CMK (cell line): ENCODE measurements at regions not wholly inside any gene's neighbourhood (a gene's known extent, or its start where the extent isn't known, plus 50 kb on each side); places are given as distances from the start of the nearest gene placed in this dataset.

ENCODE experiments used
- DNase-seq: peaks from one replicate; pipeline ENCODE4 v3.0.0-alpha.2; 2010; ENCODE audit warnings: low read depth

DNA sequence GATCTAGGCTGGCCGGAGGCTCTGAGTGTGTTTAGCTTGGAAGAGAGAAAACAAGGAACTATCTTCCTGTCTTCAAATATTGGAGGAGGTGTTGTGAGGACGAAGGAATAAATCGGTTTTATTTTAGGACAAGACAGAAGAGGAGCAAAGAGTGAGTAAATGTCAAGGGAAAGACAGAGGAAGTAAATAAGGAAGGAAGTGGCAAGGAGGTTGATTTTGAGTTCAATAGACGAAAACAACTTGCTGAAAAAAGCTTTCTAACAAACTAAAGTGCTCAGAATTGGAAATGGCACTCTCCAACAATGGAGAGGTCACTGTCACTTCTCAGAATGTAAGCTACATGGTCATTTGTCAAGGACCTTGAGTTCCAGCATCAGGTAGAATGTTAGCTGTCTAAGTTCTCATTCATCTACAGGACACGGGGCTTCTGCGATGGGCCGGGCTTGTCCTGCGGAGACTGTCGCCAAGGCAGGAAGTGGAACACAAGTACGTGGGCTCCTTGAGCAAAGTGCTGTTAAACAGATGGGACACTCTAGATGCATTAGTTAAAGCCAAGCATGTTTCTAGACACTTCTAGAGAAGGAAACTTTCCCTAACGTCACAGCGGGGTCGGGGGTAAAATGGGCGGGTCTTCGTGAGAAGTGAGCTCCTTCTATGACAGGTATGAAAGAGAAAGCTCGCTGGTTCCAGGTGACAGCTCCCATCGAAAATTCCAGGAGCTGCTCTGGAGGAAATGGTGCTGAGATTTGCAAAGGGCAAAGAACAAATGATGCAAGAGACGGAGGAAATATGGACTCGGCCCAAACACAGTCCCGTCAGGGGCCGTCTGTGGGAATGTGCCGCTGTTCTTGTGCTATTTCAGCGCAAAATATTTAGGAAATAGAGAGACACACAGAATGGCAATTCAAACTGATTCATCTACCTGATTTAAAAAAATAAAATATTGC is 103.9 kb upstream of the UBL3 start:
- DNase-seq = no peak

- DNase-seq = no peak
Measured at GRCh38 chr13:29953542-29953941, 103.1 kb upstream of the UBL3 start.

DNA sequence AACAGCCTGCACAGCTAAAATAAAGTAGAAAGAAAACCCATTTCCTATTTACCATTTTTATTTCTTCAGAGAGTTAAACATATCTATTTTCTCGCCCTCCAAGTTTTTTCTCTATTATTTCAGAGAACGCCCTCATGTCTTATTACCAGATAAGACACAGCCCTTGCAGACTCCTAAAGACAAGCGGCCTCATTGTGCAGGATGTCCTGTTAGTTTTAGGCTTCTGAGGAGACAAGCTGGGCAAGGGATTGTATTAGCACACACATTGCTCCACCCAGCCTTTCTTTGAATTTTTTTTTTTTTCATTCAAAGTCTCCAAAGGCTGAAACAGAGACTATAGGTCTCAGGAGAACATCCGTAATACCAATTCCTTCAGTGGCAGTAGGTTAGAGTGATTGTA is 101.8 kb upstream of the UBL3 start:
- no peak for DNase-seq

GRCh38 chr13:29948791-29949190 is 98.4 kb upstream of the UBL3 start:
- no peak for DNase-seq

DNA sequence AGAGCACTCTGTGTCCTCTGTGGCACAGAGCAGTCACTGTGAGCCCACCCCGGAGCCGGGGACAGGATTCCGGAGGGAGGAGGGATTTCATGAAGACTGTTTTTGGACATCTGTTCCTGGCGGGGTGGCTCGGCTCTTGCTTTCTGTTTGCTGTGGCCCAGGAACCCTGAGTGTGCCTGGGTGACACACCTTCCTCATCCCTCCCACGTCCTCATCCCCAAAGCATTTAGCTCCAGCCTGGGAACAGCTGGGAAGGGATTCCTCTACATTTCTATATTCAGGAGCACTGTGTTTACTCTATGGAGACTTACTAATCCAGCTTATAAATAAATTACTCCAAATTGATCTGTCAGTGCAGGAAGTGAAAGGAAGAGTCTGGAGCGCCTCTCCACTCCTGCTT is 97.8 kb upstream of the UBL3 start:
- DNase-seq = no peak

GRCh38 chr13:29947839-29948238 is 97.4 kb upstream of the UBL3 start:
- no peak for DNase-seq

DNA sequence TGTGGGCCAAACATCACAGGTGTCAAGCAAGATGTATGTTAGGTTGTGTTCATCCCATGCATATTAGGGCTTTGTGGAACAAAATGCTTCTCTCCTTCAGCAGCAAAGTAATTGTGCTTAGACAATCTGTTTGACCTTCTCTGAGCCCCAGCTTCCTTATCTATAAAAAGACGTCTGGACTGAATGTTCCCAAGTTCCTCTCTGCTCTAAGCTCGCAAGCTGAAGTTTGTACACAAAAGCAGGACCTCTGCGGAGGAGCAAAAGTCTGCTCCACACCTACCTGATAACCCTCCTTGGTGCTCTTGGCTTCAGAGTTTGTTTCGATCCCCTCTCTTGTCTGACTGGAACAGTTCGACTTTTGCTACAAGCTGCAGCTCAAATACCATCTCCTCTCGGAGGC is 95.7 kb upstream of the UBL3 start:
- no peak for DNase-seq

DNA sequence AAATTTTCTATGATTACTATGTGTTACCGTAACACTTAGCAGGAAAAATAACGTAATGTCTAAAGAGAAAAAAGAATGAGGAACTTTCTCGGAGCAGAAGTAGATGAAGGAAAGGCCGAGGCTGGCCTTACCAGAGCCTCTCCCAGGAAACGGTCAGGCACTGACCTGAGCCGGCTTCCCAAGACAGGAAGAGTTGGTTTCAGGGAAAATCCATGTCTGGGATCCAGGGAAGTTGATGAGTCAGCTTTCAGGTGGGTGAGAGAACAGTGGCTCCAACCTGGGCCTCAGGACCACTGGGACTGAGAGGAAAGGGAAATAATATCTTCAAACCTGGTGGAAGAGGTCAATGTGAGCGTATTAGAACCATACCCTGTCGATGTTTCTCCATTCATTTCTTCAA is 93.3 kb upstream of the UBL3 start:
- no peak for DNase-seq

DNA sequence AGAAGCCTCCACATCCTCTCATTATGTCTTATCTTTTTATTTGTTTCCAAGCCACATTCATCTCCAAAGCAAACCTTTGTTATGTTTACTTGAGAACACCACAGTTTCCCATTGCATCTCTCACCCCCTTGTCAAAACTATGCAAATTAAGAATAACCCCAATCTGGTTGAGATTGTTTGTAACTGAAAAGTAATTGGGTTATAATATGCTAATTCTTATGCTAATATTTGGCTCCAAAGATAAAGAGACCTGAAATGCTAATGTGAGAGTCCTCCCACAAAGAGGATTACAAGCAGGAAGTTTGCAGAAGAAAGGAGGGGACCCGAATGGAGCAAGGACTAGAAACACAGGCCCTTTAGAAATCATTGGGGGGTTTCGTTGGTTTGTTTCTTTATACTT is 92.9 kb upstream of the UBL3 start:
- DNase-seq = no peak

DNA sequence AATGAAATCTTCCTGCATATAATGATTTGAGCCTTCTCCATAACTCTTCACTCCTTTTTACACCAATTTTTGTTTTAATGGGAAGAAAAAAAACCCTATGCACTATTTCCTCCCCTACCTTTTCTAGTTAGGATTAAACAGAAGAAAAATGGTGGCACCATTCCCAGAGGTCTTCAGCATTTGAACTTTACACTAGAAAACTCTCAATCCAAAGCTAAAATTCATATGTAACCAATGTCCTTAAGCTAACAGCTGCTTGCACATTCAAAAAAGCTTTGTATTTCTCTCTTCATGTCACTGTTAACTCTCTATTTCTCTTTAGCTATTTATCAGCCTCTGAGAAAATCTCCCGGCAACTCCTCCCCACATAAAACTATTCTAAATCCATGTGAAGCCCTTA is 90.3 kb upstream of the UBL3 start:
- DNase-seq = no peak

GRCh38 chr13:29939158-29939557 is 88.7 kb upstream of the UBL3 start:
- DNase-seq = no peak

- DNase-seq = no peak
Measured at GRCh38 chr13:29937841-29938240, 87.4 kb upstream of the UBL3 start.

GRCh38 chr13:29937379-29937778 is 87.0 kb upstream of the UBL3 start:
- no peak for DNase-seq

- DNase-seq = no peak
Measured at GRCh38 chr13:29936956-29937355, 86.5 kb upstream of the UBL3 start.

DNA sequence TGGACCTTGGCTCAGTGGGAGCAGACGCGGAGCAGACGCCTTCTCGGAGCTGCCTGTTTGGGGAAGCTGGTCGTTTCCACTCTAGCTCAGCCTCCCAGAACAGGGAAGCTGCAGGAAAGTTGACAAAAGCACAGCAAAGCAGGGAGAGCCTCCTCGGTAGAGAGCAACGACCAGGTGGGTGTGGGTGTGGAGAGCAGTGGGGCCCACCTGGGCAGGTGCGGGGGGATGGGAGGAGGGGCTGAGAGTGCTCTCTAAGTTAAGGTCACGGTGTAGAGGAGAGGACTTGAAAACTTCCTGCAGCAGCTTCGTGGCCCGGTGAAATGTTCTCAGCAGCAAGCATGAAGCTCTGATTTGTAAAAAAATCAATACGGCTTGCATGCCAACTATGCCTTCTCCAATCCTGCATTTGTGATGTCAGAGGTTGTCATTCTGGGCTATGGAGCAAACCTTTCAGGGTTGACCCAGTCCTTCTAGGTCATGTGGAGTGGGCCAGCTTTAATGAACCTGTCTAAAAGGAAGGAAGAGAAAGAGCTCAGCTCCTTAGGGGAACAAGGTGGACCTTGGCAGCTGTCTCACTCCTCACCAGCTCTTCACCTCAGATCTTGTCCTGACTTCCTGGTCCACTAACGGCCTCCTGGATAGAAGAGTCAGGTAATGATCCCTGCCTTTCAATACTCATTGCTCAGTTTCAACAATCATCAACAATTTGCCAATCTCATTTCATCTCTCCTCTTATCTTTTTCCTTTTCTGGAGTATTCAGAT is 85.8 kb upstream of the UBL3 start:
- no peak for DNase-seq

- DNase-seq = no peak
Measured at GRCh38 chr13:29935309-29935981, 85.0 kb upstream of the UBL3 start.

- DNase-seq = no peak
Measured at GRCh38 chr13:29934531-29935308, 84.3 kb upstream of the UBL3 start.

- no peak for DNase-seq
Measured at GRCh38 chr13:29933401-29933800, 83.0 kb upstream of the UBL3 start.

- DNase-seq = no peak
Measured at GRCh38 chr13:29931696-29932095, 81.3 kb upstream of the UBL3 start.

- no peak for DNase-seq
Measured at GRCh38 chr13:29929062-29929847, 78.8 kb upstream of the UBL3 start.

GRCh38 chr13:29926098-29926476 is 75.7 kb upstream of the UBL3 start:
- no peak for DNase-seq
